GM18502 (cell line): ENCODE measurements at regions not wholly inside any gene's neighbourhood (a gene's known extent, or its start where the extent isn't known, plus 50 kb on each side); places are given as distances from the start of the nearest gene placed in this dataset.

Experiments used
- ATAC-seq: cut with Tn5 transposase; IDR thresholded peaks from one replicate; pipeline ENCODE4 v1.9.1; 2021; ENCODE audit warnings: mild to moderate bottlenecking; ENCODE audit not compliant: unreplicated experiment, poor library complexity

DNA sequence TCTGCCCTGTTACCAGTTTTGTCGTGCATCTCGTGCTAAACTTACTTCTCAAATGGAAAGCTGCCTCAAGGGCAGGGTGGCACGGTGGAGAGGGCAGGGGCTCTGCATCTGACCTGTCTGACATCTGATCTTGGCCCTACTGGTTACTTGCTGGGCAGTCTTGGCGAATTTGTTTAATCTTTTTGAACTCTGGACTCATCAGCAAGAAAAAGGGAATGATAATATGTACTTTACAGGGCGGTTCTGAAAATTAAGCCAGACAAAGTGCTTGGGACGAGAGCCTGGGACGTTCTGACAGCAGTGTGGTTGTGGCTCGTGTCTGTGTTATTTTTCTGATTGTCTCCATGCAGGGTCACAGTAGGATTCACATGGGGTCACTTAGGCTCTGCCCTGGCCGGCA is 659.3 kb downstream of the VRK1 start:
- ATAC-seq, result no peak

GRCh38 chr14:97456958-97457357 is 659.8 kb downstream of the VRK1 start:
- ATAC-seq, result peak; percentile 58

DNA sequence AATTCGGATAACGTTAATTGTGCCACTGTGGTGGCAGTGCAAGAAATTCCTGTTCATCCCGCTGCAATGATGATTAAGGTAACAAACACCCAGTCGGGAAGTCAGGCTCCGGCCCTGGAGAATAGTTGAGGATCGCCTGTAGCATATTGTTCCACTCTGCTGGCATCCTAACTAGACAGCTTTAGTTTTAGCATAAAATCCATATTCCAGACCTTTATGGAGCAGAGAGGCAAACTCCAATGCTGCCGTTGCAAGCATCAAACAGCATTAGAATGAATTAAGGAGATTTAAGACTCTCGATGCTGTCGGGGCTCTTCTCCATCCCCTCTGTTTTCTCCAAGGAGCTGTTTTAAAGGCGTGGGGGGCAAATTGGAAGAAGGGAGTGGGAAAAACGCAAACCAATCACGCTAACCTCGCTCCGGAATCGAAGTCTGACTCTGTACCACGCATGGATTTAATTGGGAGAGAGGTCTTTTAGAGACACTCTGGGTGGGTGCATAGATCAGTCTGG is 660.4 kb downstream of the VRK1 start:
- ATAC-seq, result no peak

DNA sequence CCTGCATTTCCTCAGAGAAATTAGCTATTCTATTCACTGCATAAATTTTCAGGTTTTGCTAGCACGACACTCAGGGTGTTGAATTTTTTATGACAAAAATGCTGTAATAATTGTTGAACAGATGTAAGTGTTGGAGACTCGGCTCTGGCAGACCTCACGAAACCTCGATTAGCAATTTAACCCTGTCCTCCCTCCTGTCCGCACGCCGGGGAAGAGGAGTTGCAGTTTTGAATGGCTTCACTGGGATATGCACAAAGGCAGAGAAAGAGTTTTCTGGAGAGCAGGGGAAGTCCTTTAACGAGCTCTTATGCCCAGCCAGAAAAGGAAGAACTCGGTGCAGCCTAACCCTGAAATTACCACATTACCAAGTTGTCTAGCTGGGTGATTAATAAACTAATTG is 661.1 kb downstream of the VRK1 start:
- ATAC-seq, result no peak

GRCh38 chr14:97458661-97459579 is 661.7 kb downstream of the VRK1 start:
- no peak for ATAC-seq

GRCh38 chr14:97462081-97462480 is 664.9 kb downstream of the VRK1 start:
- ATAC-seq, result no peak

DNA sequence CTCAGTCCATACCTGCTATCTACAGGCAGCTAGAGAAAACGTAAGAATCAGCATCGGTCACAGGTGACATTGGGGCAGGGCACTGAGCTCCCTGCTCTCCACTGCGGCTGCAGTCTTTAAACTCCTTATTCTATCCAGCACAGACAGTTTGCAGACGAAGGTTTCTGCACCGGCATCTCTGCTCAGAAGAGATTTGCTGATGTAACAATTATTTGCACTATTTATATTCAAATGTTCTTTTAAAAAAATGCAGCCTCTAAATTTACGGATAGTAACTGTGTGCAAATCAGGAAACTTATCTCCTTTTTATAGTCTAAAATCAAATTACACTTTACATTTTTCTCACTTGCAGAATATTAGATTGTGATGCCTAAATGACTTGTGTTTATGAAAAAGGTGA is 671.0 kb downstream of the VRK1 start:
- ATAC-seq, result no peak

GRCh38 chr14:97477353-97477752 is 680.2 kb downstream of the VRK1 start:
- ATAC-seq, result no peak

GRCh38 chr14:97485201-97485600 is 688.0 kb downstream of the VRK1 start:
- ATAC-seq, result no peak

DNA sequence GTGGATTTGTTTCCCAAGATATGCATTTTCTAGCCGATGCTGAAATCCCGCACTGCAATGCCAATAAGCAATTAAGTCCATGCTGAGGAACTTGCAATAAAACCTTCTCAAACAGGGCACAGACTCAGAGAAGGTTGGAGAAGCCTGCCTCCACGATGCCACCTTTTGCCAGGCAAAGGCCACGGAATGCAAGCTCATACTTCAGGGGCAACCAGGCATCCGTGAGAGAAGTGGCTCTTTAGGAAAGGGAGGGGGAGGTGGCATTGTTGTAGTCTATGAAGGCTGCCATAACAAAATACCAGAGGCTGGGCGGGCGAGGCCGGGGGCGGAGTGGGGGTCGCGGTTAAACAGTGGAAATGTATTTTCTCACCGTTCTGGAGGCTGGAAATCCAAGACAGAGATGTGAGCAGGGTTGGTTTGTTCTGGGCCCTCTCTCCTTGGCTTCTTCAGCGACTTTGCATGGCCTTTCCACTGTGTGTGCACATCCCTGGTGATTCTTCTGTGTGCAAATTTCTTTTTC is 689.5 kb downstream of the VRK1 start:
- no peak for ATAC-seq

- ATAC-seq, result no peak
Measured at GRCh38 chr14:97489750-97490149, 692.6 kb downstream of the VRK1 start.

DNA sequence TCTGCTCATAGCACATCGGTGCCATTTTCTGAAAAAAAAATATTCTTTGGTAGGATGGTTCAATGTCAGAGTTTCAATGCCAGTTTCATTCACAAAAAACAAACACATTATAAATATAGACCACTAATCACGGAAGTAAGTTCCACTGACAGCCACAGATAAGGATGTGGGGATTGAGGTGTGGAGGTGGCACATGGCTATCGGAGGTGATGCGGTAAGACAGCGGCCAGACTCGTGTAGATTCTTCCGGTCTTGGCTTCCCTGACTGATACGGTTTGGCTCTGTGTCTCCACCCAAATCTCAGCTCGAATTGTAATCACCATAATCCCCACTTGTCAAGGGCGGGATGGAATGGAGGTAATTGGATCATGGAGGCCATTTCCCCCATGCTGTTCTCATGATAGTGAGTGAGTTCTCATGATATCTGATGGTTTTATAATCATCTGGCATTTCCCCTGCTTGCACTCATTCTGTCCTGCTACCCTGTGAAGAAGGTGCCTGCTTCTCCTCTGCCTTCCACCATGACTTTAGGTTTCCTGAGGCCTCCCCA is 693.4 kb downstream of the VRK1 start:
- ATAC-seq, result no peak

- ATAC-seq, result no peak
Measured at GRCh38 chr14:97491697-97492096, 694.5 kb downstream of the VRK1 start.

DNA sequence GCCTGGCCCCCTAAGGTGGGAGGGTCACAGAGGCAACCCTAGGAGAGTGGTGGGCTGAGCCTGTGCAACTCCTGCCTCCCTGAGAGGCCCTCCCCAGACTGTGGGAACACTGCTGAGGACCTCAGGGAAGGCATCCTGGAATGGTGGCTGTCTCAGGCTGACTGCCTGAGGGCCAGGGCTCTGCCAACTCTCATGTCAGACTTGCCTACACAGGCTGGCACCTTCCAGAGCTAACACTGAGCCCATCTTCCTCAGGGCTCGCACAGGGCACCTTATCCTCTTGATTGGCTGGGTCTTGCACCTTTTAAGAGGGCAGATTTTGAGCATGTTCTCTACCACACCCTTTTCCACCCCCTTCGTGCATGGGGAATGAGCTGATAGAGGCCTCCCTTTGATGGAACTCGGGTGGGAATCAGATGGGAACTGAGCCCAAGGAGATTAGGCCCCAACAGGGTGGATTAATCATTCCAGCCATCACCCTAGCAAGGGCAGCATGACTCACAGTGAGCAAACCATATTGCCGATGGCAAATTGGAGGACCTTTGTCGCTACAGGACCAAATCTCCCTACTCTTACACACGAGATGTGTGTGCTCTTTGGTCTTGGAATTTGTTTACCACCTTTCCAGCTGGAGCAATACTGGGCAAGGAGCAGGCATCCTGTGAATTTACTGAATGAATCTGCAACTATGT is 702.8 kb downstream of the VRK1 start:
- no peak for ATAC-seq

GRCh38 chr14:97506626-97507025 is 709.4 kb downstream of the VRK1 start:
- no peak for ATAC-seq

- ATAC-seq, result no peak
Measured at GRCh38 chr14:97513891-97514290, 716.7 kb downstream of the VRK1 start.

- ATAC-seq, result no peak
Measured at GRCh38 chr14:97517566-97518234, 720.5 kb downstream of the VRK1 start.

- no peak for ATAC-seq
Measured at GRCh38 chr14:97523936-97524335, 726.8 kb downstream of the VRK1 start.

DNA sequence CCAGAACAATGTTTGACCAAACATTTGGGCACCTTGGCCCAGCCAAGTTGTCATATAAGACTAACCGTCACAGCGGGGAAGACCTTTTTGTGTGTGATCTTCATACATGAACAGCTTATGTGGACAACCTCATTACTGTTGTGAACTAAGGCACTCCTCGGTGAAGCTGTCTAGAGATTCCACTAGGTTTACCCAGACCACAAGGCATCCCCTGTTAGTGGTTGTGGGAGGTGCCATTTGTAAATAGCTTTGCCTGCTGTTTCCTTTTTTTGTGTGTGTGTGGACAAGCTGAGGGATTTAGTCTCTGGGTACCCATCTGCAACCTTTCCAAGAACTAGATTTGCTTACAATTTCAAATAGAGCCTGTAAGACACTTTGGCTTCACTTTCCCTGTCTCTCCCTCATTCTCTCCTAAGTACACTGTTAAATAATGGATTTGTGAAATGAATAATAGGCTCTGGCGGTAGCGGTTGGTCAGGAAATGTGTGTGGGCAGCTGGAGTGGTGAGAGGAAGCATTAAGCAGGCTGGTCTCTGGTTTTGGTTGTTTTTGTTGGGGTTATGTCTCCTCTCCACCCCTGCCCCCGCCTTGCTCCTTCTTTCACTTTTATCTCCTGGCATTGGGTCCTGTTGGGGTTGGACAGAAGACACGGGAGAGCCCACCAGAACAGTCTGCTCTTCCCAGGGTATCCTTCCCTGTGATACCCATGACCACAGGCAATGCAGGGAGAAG is 727.6 kb downstream of the VRK1 start:
- no peak for ATAC-seq

GRCh38 chr14:97527993-97528392 is 730.8 kb downstream of the VRK1 start:
- no peak for ATAC-seq
